ENCODE measurements at regions not wholly inside any gene's neighbourhood (a gene's known extent, or its start where the extent isn't known, plus 50 kb on each side); places are given as distances from the start of the nearest gene placed in this dataset.
"Not testable (repeated sequence)": the region's sequence is repeated elsewhere in the genome, so short reads cannot be mapped to it uniquely, and the experiment has no call there.

DNA sequence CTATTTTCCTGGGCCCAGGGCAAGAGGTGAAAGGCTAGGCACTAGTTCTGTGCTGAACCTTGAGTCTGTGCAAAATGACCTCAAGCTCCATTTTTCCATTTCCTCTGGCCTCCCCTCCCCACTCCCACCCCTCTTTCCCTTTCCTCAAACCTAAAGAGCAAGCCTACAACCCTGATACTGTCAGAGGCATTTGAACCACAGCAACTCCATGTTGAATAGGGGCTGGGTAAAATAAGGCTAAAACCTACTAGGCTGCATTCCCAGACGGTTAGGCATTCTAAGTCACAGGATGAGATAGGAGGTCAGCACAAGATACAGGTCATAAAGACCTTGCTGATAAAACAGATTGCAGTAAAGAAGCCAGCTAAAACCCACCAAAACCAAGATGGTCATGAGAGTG is 71.9 kb upstream of the NDP start:
- TF ChIP-seq, protein P1, sequence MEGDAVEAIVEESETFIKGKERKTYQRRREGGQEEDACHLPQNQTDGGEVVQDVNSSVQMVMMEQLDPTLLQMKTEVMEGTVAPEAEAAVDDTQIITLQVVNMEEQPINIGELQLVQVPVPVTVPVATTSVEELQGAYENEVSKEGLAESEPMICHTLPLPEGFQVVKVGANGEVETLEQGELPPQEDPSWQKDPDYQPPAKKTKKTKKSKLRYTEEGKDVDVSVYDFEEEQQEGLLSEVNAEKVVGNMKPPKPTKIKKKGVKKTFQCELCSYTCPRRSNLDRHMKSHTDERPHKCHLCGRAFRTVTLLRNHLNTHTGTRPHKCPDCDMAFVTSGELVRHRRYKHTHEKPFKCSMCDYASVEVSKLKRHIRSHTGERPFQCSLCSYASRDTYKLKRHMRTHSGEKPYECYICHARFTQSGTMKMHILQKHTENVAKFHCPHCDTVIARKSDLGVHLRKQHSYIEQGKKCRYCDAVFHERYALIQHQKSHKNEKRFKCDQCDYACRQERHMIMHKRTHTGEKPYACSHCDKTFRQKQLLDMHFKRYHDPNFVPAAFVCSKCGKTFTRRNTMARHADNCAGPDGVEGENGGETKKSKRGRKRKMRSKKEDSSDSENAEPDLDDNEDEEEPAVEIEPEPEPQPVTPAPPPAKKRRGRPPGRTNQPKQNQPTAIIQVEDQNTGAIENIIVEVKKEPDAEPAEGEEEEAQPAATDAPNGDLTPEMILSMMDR (IDR thresholded peaks at IDR 0.05): not testable (repeated sequence)
- not testable (repeated sequence) for TF ChIP-seq EZH2 (IDR thresholded peaks at IDR 0.05; ENCODE audit: borderline replicate concordance, insufficient read depth, low read depth, low read length, poor library complexity, severe bottlenecking)
